ENCODE measurements at regions not wholly inside any gene's neighbourhood (a gene's known extent, or its start where the extent isn't known, plus 50 kb on each side); places are given as distances from the start of the nearest gene placed in this dataset.

GRCh38 chr9:93875330-93875729 is 79.8 kb downstream of the BARX1 start:
- no peak for DNase-seq

- no peak for DNase-seq
These were observed 80.9 kb downstream of the BARX1 start for GRCh38 chr9:93874242-93874641.

GRCh38 chr9:93871286-93871685 is 83.9 kb downstream of the BARX1 start:
- no peak for DNase-seq

DNA sequence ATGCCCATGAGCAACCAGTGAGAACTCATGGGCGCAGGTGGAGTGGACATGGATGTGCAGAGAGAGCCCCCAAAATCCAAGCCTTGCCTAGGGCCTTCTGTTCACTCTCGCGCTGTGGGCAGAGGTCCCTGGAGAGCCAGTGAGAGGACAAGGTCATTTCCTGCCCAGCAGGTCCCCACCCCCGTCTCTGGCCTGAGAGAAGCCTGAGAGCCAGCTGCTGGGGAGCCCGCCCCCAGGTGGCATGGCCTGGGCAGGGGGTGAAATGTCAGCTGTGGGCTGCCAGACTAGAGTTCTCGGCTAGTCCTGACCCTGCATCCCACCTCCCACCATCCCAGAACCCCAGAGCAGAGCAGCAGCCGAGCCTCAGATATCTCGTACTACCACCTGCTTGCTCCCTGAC is 85.3 kb downstream of the BARX1 start:
- no peak for DNase-seq

DNA sequence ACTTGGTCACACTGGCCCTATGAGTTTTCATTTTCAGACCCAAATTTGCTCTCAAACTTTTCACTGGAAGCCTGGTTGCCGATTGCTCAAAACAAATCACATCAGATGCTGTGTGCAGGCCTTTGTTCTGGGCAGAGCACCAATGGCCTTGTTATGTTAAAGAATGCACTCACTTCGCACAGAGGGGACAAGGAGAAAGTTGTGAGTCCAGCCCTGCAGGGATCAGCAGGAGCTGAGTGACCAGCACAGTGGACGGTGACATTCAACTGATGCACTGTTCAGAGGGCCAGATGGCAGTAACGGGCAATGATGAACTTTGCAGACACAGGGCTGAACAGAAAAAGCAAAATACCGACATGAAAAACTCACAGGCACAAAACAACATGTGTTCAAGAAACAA is 86.1 kb downstream of the BARX1 start:
- DNase-seq: no peak

DNA sequence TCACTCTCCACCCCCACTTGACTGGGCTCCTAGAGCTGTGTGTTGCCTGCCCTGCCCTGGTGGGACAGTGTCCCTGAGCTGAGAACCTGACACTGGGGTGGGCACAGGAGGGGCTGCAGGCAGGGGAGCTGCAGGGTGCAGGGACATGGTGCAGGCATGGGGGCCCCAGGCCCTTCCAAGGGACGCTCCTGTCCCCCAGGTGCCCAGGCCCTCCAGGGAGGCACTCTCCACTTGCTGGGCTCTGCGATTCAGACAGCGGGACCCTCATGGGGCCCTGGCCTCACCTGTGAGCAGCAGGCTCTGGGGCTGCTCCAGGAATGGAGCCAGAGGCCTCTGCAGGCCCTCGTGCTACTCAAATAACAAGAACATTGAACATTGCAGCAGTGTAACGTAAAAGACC is 89.4 kb downstream of the BARX1 start:
- DNase-seq: no peak

GRCh38 chr9:93865245-93865644 is 89.9 kb downstream of the BARX1 start:
- no peak for DNase-seq

DNA sequence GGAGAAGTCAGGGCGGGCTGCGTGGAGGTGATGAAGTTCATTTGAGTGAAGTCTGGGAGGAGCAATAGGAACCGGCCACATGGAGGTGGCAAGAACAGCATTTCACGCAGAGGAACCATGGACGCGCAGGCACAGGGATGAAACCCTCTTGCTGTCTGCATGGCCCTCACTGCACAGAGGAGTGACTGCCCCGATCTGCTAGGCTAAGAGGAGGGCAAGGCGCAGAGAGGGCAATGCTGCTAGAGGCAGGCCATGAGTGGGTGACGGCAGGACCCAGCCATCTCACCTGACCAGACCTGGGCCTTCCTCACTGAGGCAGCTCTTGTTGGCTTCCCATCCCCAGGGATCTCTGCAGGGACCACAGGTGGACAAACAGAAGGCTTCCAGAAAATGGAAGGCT is 90.3 kb downstream of the BARX1 start:
- no peak for DNase-seq

GRCh38 chr9:93864032-93864431 is 91.1 kb downstream of the BARX1 start:
- DNase-seq: no peak

DNA sequence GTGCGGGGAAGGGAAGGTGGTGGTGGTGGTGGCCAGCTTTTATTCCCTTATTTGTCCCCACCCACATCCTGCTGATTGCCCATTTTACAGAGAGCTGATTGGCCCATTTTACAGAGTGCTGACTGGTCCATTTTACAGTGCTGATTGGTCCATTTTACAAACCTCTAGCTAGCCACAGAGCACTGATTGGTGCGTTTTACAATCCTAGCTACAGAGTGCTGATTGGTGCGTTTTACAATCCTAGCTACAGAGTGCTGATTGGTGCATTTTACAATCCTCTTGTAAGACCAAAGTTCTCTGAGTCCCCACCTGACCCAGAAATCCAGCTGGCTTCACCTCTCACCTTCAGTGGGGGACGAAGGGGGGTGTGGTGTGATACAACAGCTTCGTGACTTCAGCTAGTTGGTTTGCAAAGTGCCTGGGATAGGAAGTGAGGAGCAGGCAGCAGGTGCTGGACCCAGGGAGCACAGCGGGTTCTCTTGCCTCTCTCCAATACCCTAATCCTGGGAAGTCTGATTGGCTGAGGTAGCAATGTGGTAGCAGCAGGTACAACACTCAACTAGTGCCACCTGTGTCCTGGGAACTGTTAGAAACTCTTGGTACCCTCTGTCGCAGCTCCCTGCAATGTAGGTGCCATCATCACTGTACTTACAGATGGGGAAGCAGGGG is 92.1 kb downstream of the BARX1 start:
- DNase-seq: no peak

DNA sequence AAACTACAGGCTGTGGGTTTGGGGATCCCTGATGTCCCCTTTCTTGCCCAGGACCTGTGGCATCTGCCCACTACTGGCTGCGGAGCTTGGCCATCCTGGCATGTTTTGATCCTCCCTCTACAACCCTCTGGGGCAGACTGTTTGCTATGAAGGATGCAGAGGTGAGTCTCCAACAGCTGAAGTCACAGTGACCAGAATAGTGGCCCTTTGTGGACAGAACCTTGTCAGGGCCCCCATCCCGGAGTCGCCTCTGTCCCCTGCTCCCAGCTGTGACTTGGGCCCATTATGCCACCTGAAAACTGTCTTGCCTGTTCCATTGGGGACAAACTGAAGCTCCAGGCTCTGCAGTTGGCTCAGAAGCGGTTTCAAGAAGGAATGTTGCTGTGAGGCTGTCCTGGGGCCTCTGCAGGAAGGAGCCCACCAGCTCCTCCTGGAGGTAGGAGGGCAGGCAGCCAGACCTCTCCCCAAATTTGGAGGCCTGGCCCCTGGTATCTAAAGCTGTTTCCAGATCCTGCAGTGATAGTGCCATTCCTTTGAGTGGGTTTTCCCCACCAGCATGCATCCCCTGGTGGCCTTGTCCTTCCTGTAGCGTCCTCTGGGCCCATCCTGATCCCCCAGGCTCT is 93.3 kb downstream of the BARX1 start:
- no peak for DNase-seq

GRCh38 chr9:93860694-93861658 is 94.2 kb downstream of the BARX1 start:
- no peak for DNase-seq

DNA sequence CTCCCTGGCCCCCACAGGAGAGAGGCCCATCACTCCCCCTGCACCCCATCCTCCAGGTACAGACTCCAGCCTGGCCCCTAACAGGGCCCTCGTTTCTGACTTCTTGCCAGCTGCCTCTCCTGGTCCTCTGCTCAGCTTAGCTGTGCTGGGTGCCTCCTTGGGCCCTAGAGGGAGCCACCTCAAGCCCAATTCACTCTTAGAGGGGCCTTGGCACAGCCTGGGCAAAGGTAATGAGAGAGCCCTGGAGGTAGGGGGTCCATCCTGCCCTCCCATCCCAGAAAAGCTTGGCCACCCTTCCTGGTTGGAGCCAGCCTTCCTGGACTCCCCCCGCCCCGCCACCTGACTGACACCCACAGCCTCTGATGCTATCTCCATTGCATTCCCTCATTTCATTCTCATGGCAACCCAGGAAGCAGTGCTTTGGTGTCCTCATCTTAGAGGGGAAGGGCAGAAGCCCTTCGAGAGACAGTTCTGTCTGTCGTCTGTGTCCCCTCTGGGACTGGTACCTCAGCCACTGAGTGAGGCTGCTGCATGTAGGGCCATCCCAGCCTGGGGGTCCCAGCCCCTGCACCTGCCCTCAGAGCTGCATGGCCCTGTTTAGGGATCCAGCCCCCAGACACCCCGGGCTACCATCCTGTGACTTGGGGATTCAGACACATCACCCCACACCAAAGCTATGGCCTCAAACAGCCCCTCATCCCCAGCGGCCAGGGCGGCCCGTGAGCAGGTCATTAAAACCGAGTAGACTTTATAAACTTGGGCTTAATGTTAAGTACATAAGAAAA is 95.5 kb downstream of the BARX1 start:
- no peak for DNase-seq

- no peak for DNase-seq
These were observed 97.6 kb downstream of the BARX1 start for GRCh38 chr9:93857528-93857927.

DNA sequence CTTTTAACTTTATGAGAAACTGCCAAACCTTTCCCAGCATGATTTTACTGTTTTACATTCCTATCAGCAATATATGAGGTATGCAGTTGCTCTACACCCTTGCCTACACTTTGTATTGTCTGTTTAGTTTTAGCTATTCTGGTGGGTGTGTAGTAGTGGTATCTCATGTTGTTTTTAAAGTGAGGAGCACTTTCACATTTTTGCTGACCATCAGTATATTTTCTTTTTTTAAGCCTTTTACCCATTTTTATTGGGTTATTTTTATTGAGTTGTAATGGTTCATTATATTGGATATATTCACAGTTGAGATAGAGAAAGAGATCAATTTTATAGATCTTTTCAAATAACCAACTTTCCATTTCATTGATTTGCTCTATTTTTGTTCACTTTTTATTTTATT is 102.4 kb downstream of the BARX1 start:
- no peak for DNase-seq

DNA sequence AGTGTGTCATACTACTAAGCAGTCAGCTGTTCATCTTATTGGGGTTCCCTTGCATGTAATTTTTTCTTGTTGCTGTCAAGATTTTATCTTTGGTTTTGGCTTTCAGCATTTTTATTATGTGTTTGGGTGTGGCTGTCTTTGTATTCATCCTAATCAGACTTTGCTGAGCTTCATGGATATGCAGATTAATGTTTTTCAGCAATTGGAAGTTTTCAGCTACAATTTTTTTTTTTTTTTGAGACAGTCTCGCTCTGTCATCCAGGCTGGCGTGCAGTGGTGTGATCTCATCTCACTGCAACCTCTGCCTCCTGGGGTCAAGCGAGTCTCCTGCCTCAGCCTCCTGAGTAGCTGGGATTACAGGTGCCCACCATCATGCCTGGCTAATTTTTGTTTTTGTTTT is 108.8 kb downstream of the BARX1 start:
- no peak for DNase-seq

DNA sequence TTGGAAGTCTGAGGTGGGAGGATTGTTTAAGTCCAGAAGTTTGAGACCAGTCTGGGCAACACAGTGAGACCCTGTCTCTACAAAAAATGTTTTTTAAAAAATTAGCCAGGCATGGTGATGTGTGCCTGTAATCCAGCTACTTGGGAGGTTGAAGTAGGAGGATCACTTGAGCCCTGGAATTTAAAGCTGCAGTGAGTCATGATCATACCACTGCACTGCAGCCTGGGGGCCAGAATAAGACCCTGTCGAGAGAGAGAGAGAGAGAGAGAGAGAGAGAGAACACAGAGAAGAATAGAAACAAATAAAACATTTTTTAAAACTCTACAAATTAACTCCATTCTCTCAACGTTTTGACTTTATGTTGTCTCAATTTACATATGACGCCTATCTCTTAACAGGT is 111.8 kb downstream of the BARX1 start:
- no peak for DNase-seq

- no peak for DNase-seq
These were observed 124.5 kb downstream of the BARX1 start for GRCh38 chr9:93830606-93831005.

DNA sequence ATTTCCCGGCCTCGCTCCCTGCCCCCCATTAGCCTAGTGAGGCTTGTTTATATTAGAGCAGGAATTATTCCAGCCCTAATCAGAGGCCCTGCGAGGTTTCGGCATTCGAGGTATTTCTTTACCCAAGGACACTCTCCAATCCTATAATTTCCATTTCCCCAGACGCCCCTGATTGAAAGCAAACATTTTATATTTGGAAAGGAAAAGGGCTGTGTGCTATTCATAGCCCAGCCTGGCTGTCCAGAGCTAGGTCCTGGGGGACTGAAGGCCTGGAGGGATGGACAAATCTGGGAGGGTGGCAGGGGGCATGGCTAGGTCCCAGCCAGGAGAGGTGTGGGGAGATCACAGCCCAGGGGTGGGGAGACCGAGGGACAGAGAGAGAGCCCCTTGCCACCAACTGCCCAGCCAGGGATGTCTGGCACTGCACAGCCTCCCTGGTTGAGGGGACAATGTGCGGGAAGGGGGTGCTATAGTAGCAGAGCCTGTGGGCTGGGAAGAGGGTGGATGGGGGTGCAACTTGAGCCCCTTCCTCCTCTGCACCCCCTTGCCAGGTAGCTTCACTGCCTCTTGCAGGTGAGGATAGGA is 125.1 kb downstream of the BARX1 start:
- no peak for DNase-seq

DNA sequence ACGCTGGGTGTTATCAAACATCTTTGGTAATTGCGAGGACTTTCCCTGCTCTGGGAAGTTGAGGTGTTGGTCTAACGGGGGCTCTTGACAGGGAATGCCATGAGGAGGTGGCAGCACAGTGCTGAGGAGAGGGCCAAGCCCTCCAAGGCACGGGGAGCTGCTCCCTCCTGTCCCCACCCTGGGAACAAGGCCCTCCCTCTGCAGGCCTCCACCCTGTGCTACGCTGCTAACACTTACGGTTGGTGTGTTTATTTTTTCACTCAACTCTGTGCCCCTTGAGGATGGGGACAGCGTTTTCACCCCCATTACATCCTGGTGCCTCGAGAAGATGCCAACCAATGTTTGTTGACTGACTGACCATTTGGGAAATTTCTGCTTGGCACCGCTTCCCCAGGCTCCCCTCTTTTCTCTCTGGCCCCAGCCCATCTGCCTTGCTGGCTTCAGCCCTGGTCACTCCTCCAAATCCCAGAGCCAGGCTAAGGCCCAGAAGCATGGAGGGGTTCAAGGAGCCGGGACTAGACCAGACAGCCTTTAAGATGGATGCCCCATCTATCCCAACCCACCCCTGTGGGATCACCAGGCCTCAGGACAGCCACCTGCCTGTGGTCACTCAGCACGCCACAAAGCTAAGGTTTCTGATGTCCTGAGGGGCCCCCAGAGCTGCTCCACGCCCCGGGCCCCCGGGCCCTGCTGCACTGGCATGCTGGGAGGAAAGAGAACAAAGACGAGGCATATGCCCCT is 125.7 kb downstream of the BARX1 start:
- no peak for DNase-seq

- DNase-seq: no peak
These were observed 126.6 kb downstream of the BARX1 start for GRCh38 chr9:93828331-93829097.

Measured in HCEC 1CT (cell line).